ENCODE measurements at regions not wholly inside any gene's neighbourhood (a gene's known extent, or its start where the extent isn't known, plus 50 kb on each side); places are given as distances from the start of the nearest gene placed in this dataset.

- TF ChIP-seq TAF1 (IDR thresholded peaks at IDR 0.05; ENCODE audit: control insufficient read depth, extremely low read depth, insufficient read depth, low read length, severe bottlenecking) (no peak), POU5F1 (IDR thresholded peaks at IDR 0.05; ENCODE audit: borderline replicate concordance, low read depth, low read length, partially characterized antibody) (no peak), PRDM10 (IDR thresholded peaks at IDR 0.05; ENCODE audit: partially characterized antibody) (no peak)
Observed at GRCh38 chr20:24256307-24256706, 213.1 kb upstream of the SYNDIG1 start (continued).

- ATAC-seq (no peak), DNase-seq (ENCODE audit: extremely low read depth in 1 of 4, low spot score in 3 of 4) (no peak), FAIRE-seq (no peak)
- H3K9me3 ChIP-seq (replicated peaks; ENCODE audit: control insufficient read depth, insufficient read depth, low read depth, low read length) = no peaks in the 10 kb centered on the region
- CTCF ChIA-PET (ENCODE audit: low intra/inter-chr PET ratio) = no interaction called here
- no peaks in the 10 kb centered on the region for H3K79me2 ChIP-seq (ENCODE audit: control insufficient read depth, insufficient read depth, low read length)
- H3K4me2 ChIP-seq (ENCODE audit: insufficient read depth, low read length) = no peak overlapping the region
- intact Hi-C loops (cut with micrococcal nuclease) = no loop called here
- in situ Hi-C loops (cut with MboI) = no loop called here
- POLR2A ChIA-PET = no interaction called here
- no peaks in the 10 kb centered on the region for H3K9me1 ChIP-seq (ENCODE audit: control insufficient read depth, insufficient read depth, low read length)
- WGBS (ENCODE audit: insufficient coverage, low coverage, missing lambda C conversion rate) = 0% methylated on average over 3 of the region's 3 CpGs
- H3K36me3 ChIP-seq (ENCODE audit: control insufficient read depth, insufficient read depth, low read length) = no peaks in the 10 kb centered on the region
- BruUV-seq (replicated peaks) = no TSS peak
- no peak overlapping the region for H3K4me3 ChIP-seq
- H3K27me3 ChIP-seq (ENCODE audit: control insufficient read depth in 2 of 2, insufficient read depth in 2 of 2, low read length in 2 of 2) = no peaks in the 10 kb centered on the region; a peak in 1 of 5 replicates
- H3K27ac ChIP-seq (ENCODE audit: extremely low read depth, low read depth, low read length) = no peak overlapping the region
- no peaks in the 10 kb centered on the region for H4K20me1 ChIP-seq (replicated peaks; ENCODE audit: control insufficient read depth, insufficient read depth, low read length)
- no peaks in the 10 kb centered on the region for H3K4me1 ChIP-seq (replicated peaks in 1 of 2; ENCODE audit: control insufficient read depth in 2 of 2, insufficient read depth in 2 of 2, low read length in 2 of 2)
- no peak overlapping the region for H3K9ac ChIP-seq (ENCODE audit: insufficient read depth in 1 of 2, low read depth in 2 of 2, low read length in 2 of 2)
- no peak overlapping the region for H2AFZ ChIP-seq (ENCODE audit: low read depth, low read length)
- no peak for TF ChIP-seq FOXP1 (CRISPR knock-in tag; IDR thresholded peaks at IDR 0.05)
- TF ChIP-seq MLX (CRISPR knock-in tag; conservative IDR thresholded peaks at IDR 0.05) = no peak
- no peak for TF ChIP-seq ZKSCAN8 (CRISPR knock-in tag; IDR thresholded peaks at IDR 0.05)
- no peak for TF ChIP-seq IRF1 (CRISPR knock-in tag; IDR thresholded peaks at IDR 0.05; ENCODE audit: borderline replicate concordance)
- TF ChIP-seq ZNF23 (CRISPR knock-in tag; IDR thresholded peaks at IDR 0.05) = no peak
- TF ChIP-seq THAP12 (CRISPR knock-in tag; IDR thresholded peaks at IDR 0.05) = no peak
- TF ChIP-seq FOS (IDR thresholded peaks at IDR 0.05; ENCODE audit: extremely low read depth, insufficient read length) = no peak
- no peak for TF ChIP-seq RBM14 (IDR thresholded peaks at IDR 0.05; ENCODE audit: borderline replicate concordance, insufficient read depth, low read depth, low read length)
- TF ChIP-seq LARP7 (IDR thresholded peaks at IDR 0.05) = no peak
- no peak for TF ChIP-seq ETV5 (CRISPR knock-in tag; IDR thresholded peaks at IDR 0.05; ENCODE audit: low read depth)
Observed at GRCh38 chr20:24254480-24254879, 214.9 kb upstream of the SYNDIG1 start.

Measured in K562 (cell line).